ENCODE measurements at regions not wholly inside any gene's neighbourhood (a gene's known extent, or its start where the extent isn't known, plus 50 kb on each side); places are given as distances from the start of the nearest gene placed in this dataset.

GRCh38 chr3:19792388-19792787, 141.6 kb downstream of the EFHB start:
- Histone ChIP-seq H2AFZ (ENCODE audit: low read length) (no peak overlapping the region), H3K9me2 (replicated peaks; ENCODE audit: low read depth, low read length) (no peaks in the 10 kb centered on the region), H3K4me3 (ENCODE audit: low read length, poor library complexity, severe bottlenecking) (no peak overlapping the region), H3K4me1 (ENCODE audit: insufficient read depth, low read length, poor library complexity, severe bottlenecking) (no peaks in the 10 kb centered on the region), H3K36me3 (ENCODE audit: insufficient read depth, low read length) (no peaks in the 10 kb centered on the region), H3K4me2 (ENCODE audit: low read depth, low read length, poor library complexity, severe bottlenecking) (no peak overlapping the region), H4K20me1 (ENCODE audit: insufficient read depth, low read length, poor library complexity, severe bottlenecking) (no peaks in the 10 kb centered on the region), H3F3A (ENCODE audit: low read depth) (no peaks in the 10 kb centered on the region), H3K9me3 (ENCODE audit: insufficient read depth, low read depth, low read length) (no peaks in the 10 kb centered on the region), H3K27me3 (ENCODE audit: insufficient read depth, low read length, poor library complexity, severe bottlenecking) (no peaks in the 10 kb centered on the region), H3K9ac (ENCODE audit: low read depth, low read length, poor library complexity, severe bottlenecking) (no peak overlapping the region), H3K79me2 (ENCODE audit: insufficient read depth, low read length) (no peaks in the 10 kb centered on the region)
- TF ChIP-seq CTCF (conservative IDR thresholded peaks at IDR 0.05; ENCODE audit: low read length): 0 out of 2 replicates have a peak, but pooled peaks have one; percentile 13
- TF ChIP-seq EZH2phosphoT487 (IDR thresholded peaks at IDR 0.05; ENCODE audit: borderline replicate concordance): no peak

- H3K4me1 ChIP-seq (ENCODE audit: insufficient read depth, low read length, poor library complexity, severe bottlenecking): no peaks in the 10 kb centered on the region
- H3F3A ChIP-seq (ENCODE audit: low read depth): no peaks in the 10 kb centered on the region
- H3K4me3 ChIP-seq (ENCODE audit: low read length, poor library complexity, severe bottlenecking): no peak overlapping the region
- TF ChIP-seq EZH2phosphoT487 (IDR thresholded peaks at IDR 0.05; ENCODE audit: borderline replicate concordance) (no peak), CTCF (conservative IDR thresholded peaks at IDR 0.05; ENCODE audit: low read length) (no peak)
- H3K79me2 ChIP-seq (ENCODE audit: insufficient read depth, low read length): no peaks in the 10 kb centered on the region
- no peaks in the 10 kb centered on the region for H3K27me3 ChIP-seq (ENCODE audit: insufficient read depth, low read length, poor library complexity, severe bottlenecking)
- no peaks in the 10 kb centered on the region for H3K36me3 ChIP-seq (ENCODE audit: insufficient read depth, low read length)
- no peak overlapping the region for H3K9ac ChIP-seq (ENCODE audit: low read depth, low read length, poor library complexity, severe bottlenecking)
- H4K20me1 ChIP-seq (ENCODE audit: insufficient read depth, low read length, poor library complexity, severe bottlenecking): no peaks in the 10 kb centered on the region
- H2AFZ ChIP-seq (ENCODE audit: low read length): no peak overlapping the region
- no peaks in the 10 kb centered on the region for H3K9me3 ChIP-seq (ENCODE audit: insufficient read depth, low read depth, low read length)
- H3K4me2 ChIP-seq (ENCODE audit: low read depth, low read length, poor library complexity, severe bottlenecking): no peak overlapping the region
- no peaks in the 10 kb centered on the region for H3K9me2 ChIP-seq (replicated peaks; ENCODE audit: low read depth, low read length)
Measured at GRCh38 chr3:19775765-19776164, 158.3 kb downstream of the EFHB start.

- no peaks in the 10 kb centered on the region for H3K79me2 ChIP-seq (ENCODE audit: insufficient read depth, low read length)
- no peaks in the 10 kb centered on the region for H3K27me3 ChIP-seq (ENCODE audit: insufficient read depth, low read length, poor library complexity, severe bottlenecking)
- H3F3A ChIP-seq (ENCODE audit: low read depth): no peaks in the 10 kb centered on the region
- H3K9me3 ChIP-seq (ENCODE audit: insufficient read depth, low read depth, low read length): no peaks in the 10 kb centered on the region
- H3K9ac ChIP-seq (ENCODE audit: low read depth, low read length, poor library complexity, severe bottlenecking): no peak overlapping the region
- no peak overlapping the region for H3K4me2 ChIP-seq (ENCODE audit: low read depth, low read length, poor library complexity, severe bottlenecking)
- no peaks in the 10 kb centered on the region for H4K20me1 ChIP-seq (ENCODE audit: insufficient read depth, low read length, poor library complexity, severe bottlenecking)
- no peak overlapping the region for H3K4me3 ChIP-seq (ENCODE audit: low read length, poor library complexity, severe bottlenecking)
- TF ChIP-seq EZH2phosphoT487 (IDR thresholded peaks at IDR 0.05; ENCODE audit: borderline replicate concordance): no peak
- TF ChIP-seq CTCF (conservative IDR thresholded peaks at IDR 0.05; ENCODE audit: low read length): no peak
- H2AFZ ChIP-seq (ENCODE audit: low read length): no peak overlapping the region
- H3K9me2 ChIP-seq (replicated peaks; ENCODE audit: low read depth, low read length): no peaks in the 10 kb centered on the region; the same call in 1 of the 2 replicates
- H3K4me1 ChIP-seq (ENCODE audit: insufficient read depth, low read length, poor library complexity, severe bottlenecking): no peaks in the 10 kb centered on the region
- no peaks in the 10 kb centered on the region for H3K36me3 ChIP-seq (ENCODE audit: insufficient read depth, low read length)
Measured at GRCh38 chr3:19769694-19770093, 164.3 kb downstream of the EFHB start.
